ENCODE measurements at regions not wholly inside any gene's neighbourhood (a gene's known extent, or its start where the extent isn't known, plus 50 kb on each side); places are given as distances from the start of the nearest gene placed in this dataset.

DNA sequence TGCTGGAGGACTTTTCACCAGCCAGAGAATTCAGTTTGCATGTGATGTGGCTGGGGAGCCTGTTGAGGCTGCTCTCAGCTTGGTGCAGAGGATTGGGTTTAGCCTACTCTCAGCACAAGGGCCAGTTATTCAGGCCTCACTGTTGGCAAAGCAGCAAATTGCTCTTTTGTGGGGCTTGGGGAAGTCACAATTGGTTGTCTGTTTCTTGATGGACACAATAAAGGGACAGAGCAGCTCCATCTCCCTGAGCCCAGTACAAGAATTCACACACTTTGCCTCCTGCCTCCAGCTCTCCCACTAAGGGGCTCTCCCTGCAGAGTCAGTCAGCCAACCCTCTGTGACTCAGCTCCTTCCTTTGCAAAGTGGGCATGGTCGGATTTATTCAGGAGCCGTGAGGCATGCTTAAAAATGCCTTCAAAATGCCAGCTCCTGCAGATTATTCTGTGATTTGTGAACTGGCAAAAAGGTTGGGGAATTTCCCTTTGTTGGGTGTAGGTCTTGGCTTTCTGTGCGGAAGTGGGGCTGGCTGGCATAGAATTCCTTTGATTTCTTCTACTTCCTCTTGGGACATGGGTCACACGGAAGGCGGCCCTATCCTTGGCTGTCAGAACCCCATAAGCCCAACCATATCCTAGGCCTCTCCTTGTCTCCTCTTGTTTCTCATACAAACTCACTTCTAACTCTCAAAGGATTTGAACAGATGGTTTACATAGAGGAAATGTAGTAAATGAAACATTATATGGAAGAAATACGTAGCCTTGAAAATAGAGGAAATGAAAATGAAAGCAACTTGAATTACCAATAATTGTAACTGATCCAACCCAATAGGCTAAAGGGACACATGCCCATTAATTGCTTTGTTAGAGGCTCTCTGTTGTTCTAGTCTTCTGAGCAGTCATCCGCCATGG lies 118.7 kb upstream of the CD180 start:
- Histone ChIP-seq H4K20me1 (ENCODE audit: control insufficient read depth, insufficient read depth, low read depth, low read length) (no peaks in the 10 kb centered on the region), H3K27me3 (ENCODE audit: control insufficient read depth, low read length) (no peaks in the 10 kb centered on the region), H3K4me2 (ENCODE audit: low read length) (no peak overlapping the region), H3K9me3 (ENCODE audit: control insufficient read depth, insufficient read depth, low read length) (no peaks in the 10 kb centered on the region), H3K9me2 (replicated peaks; ENCODE audit: control insufficient read depth, low read length) (no peaks in the 10 kb centered on the region), H3F3A (ENCODE audit: control insufficient read depth, insufficient read depth) (no peaks in the 10 kb centered on the region), H3K4me1 (ENCODE audit: control insufficient read depth, low read length) (no peaks in the 10 kb centered on the region), H3K36me3 (ENCODE audit: control insufficient read depth, low read length) (no peaks in the 10 kb centered on the region), H3K4me3 (ENCODE audit: low read length) (no peak overlapping the region), H3K27ac (ENCODE audit: low read depth, low read length) (no peak overlapping the region), H3K79me2 (ENCODE audit: control insufficient read depth, low read length) (no peaks in the 10 kb centered on the region)
- TF ChIP-seq EZH2phosphoT487 (IDR thresholded peaks at IDR 0.05; ENCODE audit: borderline replicate concordance, low read length) (no peak), CTCF (IDR thresholded peaks at IDR 0.05; ENCODE audit: low read depth, low read length, poor library complexity, severe bottlenecking) (no peak)

GRCh38 chr5:67311701-67312100 lies 115.1 kb upstream of the CD180 start:
- H3K9me2 ChIP-seq (replicated peaks; ENCODE audit: control insufficient read depth, low read length): no peaks in the 10 kb centered on the region
- no peaks in the 10 kb centered on the region for H3K27me3 ChIP-seq (ENCODE audit: control insufficient read depth, low read length)
- no peaks in the 10 kb centered on the region for H4K20me1 ChIP-seq (ENCODE audit: control insufficient read depth, insufficient read depth, low read depth, low read length)
- no peaks in the 10 kb centered on the region for H3K4me1 ChIP-seq (ENCODE audit: control insufficient read depth, low read length)
- no peak overlapping the region for H3K4me3 ChIP-seq (ENCODE audit: low read length)
- H3K4me2 ChIP-seq (ENCODE audit: low read length): no peak overlapping the region
- no peaks in the 10 kb centered on the region for H3K9me3 ChIP-seq (ENCODE audit: control insufficient read depth, insufficient read depth, low read length)
- no peaks in the 10 kb centered on the region for H3K36me3 ChIP-seq (ENCODE audit: control insufficient read depth, low read length)
- no peaks in the 10 kb centered on the region for H3K79me2 ChIP-seq (ENCODE audit: control insufficient read depth, low read length)
- H3F3A ChIP-seq (ENCODE audit: control insufficient read depth, insufficient read depth): no peaks in the 10 kb centered on the region
- no peak for TF ChIP-seq EZH2phosphoT487 (IDR thresholded peaks at IDR 0.05; ENCODE audit: borderline replicate concordance, low read length)
- no peak for TF ChIP-seq CTCF (IDR thresholded peaks at IDR 0.05; ENCODE audit: low read depth, low read length, poor library complexity, severe bottlenecking)
- no peak overlapping the region for H3K27ac ChIP-seq (ENCODE audit: low read depth, low read length)

DNA sequence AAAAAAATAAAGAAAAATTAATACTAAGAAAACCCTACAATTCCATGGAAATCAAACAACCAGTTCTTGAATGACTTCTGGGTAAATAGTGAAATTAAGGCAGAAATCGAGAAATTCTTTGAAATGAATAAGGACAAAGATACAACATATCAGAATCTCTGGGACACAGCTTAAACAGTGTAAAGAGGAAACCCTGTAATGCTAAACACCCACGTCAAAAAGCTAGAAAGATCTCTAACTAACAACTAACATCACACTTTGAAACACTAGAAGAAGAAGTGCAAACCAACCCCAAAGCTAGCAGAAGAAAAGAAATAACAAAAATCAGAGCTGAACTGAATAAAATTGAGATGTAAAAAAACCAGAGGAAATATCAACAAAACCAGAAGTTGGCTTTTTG lies 114.6 kb upstream of the CD180 start:
- Histone ChIP-seq H3K36me3 (ENCODE audit: control insufficient read depth, low read length) (no peaks in the 10 kb centered on the region), H3K79me2 (ENCODE audit: control insufficient read depth, low read length) (no peaks in the 10 kb centered on the region), H4K20me1 (ENCODE audit: control insufficient read depth, insufficient read depth, low read depth, low read length) (no peaks in the 10 kb centered on the region), H3K4me2 (ENCODE audit: low read length) (no peak overlapping the region), H3K4me1 (ENCODE audit: control insufficient read depth, low read length) (no peaks in the 10 kb centered on the region), H3K27me3 (ENCODE audit: control insufficient read depth, low read length) (no peaks in the 10 kb centered on the region), H3K27ac (ENCODE audit: low read depth, low read length) (no peak overlapping the region), H3F3A (ENCODE audit: control insufficient read depth, insufficient read depth) (no peaks in the 10 kb centered on the region), H3K9me2 (replicated peaks; ENCODE audit: control insufficient read depth, low read length) (no peaks in the 10 kb centered on the region), H3K9me3 (ENCODE audit: control insufficient read depth, insufficient read depth, low read length) (no peaks in the 10 kb centered on the region), H3K4me3 (ENCODE audit: low read length) (no peak overlapping the region)
- no peak for TF ChIP-seq CTCF (IDR thresholded peaks at IDR 0.05; ENCODE audit: low read depth, low read length, poor library complexity, severe bottlenecking)
- TF ChIP-seq EZH2phosphoT487 (IDR thresholded peaks at IDR 0.05; ENCODE audit: borderline replicate concordance, low read length): no peak

Measured in DOHH2 (cell line).